ENCODE measurements at regions not wholly inside any gene's neighbourhood (a gene's known extent, or its start where the extent isn't known, plus 50 kb on each side); places are given as distances from the start of the nearest gene placed in this dataset.

DNA sequence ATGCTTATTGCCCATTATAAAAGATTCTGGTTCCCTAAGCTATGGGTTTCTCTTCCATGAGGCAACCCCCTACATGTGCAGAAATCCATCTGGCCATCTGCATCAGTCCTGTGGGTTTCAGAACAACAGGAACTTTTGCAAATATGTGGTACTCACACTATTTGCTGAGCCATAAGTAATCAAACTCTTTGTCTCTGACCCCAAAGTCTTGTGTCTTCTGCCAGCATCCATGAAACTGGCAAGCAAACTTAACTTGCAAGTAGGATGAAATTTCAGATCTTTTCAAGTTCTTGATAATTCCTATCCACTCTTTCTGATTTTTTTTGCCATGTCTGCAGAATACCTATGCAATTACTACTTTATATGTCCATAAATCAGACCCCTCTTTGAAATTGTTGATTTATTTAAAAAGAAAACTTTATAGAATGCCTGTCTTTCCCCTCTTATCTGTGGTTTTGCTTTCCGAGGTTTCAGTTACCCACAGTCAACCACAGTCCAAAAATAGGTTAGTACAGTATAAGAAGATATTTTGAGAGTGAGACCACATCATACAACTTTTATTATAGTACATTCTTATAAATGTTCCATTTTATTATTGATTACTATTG lies 158.4 kb upstream of the IRX3 start:
- in situ Hi-C loops (cut with HindIII; ENCODE audit: low sequenced_read_pairs): no loop called here
- TF ChIP-seq, protein P1, sequence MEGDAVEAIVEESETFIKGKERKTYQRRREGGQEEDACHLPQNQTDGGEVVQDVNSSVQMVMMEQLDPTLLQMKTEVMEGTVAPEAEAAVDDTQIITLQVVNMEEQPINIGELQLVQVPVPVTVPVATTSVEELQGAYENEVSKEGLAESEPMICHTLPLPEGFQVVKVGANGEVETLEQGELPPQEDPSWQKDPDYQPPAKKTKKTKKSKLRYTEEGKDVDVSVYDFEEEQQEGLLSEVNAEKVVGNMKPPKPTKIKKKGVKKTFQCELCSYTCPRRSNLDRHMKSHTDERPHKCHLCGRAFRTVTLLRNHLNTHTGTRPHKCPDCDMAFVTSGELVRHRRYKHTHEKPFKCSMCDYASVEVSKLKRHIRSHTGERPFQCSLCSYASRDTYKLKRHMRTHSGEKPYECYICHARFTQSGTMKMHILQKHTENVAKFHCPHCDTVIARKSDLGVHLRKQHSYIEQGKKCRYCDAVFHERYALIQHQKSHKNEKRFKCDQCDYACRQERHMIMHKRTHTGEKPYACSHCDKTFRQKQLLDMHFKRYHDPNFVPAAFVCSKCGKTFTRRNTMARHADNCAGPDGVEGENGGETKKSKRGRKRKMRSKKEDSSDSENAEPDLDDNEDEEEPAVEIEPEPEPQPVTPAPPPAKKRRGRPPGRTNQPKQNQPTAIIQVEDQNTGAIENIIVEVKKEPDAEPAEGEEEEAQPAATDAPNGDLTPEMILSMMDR (IDR thresholded peaks at IDR 0.05; ENCODE audit: low read depth, low read length): no peak
- DNase-seq (ENCODE audit: low read depth, low spot score): peak; percentile 65
- no peak overlapping the region for H3K4me3 ChIP-seq (ENCODE audit: low read depth, low read length)

GRCh38 chr16:54443839-54444238 lies 157.3 kb upstream of the IRX3 start:
- DNase-seq (ENCODE audit: low read depth, low spot score): no peak
- in situ Hi-C loops (cut with HindIII; ENCODE audit: low sequenced_read_pairs): no loop called here
- H3K4me3 ChIP-seq (ENCODE audit: low read depth, low read length): no peak overlapping the region
- TF ChIP-seq, protein P1 (IDR thresholded peaks at IDR 0.05; ENCODE audit: low read depth, low read length): no peak

- no peak for DNase-seq (ENCODE audit: low read depth, low spot score)
- TF ChIP-seq, protein P1 (IDR thresholded peaks at IDR 0.05; ENCODE audit: low read depth, low read length): no peak
- no peak overlapping the region for H3K4me3 ChIP-seq (ENCODE audit: low read depth, low read length)
- in situ Hi-C loops (cut with HindIII; ENCODE audit: low sequenced_read_pairs): no loop called here
These were observed 156.8 kb upstream of the IRX3 start for GRCh38 chr16:54443352-54443751.

- no peak for DNase-seq (ENCODE audit: low read depth, low spot score)
- TF ChIP-seq, protein P1 (IDR thresholded peaks at IDR 0.05; ENCODE audit: low read depth, low read length): no peak
- in situ Hi-C loops (cut with HindIII; ENCODE audit: low sequenced_read_pairs): no loop called here
- H3K4me3 ChIP-seq (ENCODE audit: low read depth, low read length): no peak overlapping the region
These were observed 156.3 kb upstream of the IRX3 start for GRCh38 chr16:54442864-54443263.

- in situ Hi-C loops (cut with HindIII; ENCODE audit: low sequenced_read_pairs): no loop called here
- no peak overlapping the region for H3K4me3 ChIP-seq (ENCODE audit: low read depth, low read length)
- DNase-seq (ENCODE audit: low read depth, low spot score): no peak
- TF ChIP-seq, protein P1 (IDR thresholded peaks at IDR 0.05; ENCODE audit: low read depth, low read length): no peak
These were observed 151.9 kb upstream of the IRX3 start for GRCh38 chr16:54438469-54438868.

DNA sequence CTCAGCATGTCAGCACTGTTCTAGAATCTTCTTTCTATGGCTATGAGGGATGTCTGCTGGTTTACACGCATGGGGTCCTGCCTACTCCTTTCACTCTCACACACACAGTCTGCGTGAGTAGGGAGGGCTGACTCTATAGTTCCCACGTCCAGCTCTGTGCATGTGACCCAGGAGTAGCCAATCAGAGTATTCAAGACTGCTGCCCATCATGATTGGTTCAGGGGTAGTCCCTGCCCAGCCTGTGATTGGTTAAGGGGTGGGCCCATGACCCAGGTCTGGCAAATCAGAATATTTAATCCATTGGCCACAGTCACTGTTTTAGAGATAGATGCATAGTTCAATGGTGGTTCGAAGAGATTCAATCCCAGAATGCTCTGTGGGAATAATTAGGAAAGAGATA lies 151.3 kb upstream of the IRX3 start:
- in situ Hi-C loops (cut with HindIII; ENCODE audit: low sequenced_read_pairs): no loop called here
- TF ChIP-seq, protein P1 (IDR thresholded peaks at IDR 0.05; ENCODE audit: low read depth, low read length): no peak
- no peak for DNase-seq (ENCODE audit: low read depth, low spot score)
- no peak overlapping the region for H3K4me3 ChIP-seq (ENCODE audit: low read depth, low read length)

Measured in astrocyte of the spinal cord (primary cell).